ENCODE measurements at regions not wholly inside any gene's neighbourhood (a gene's known extent, or its start where the extent isn't known, plus 50 kb on each side); places are given as distances from the start of the nearest gene placed in this dataset.
A peak's percentile ranks its signal among the peaks of the same experiment; 100 is the strongest.

GRCh38 chr7:50210706-50211115 is 93.8 kb upstream of the IKZF1 start:
- DNase-seq (peak; percentile 44), ATAC-seq (peak; percentile 3)
- H3K27ac Mint-ChIP-seq: peak overlapping the region; percentile 94

GRCh38 chr7:50209461-50210135 is 94.9 kb upstream of the IKZF1 start:
- ChIA-PET CTCF (interaction anchor here (1.3 to 8.0 kb wide), 5 partner anchors 20 to 157 kb away, joined by 4 to 93 read pairs (median 5); no protein-coding TSS in a partner anchor), POLR2A (interaction anchor here (0.7 to 1.1 kb wide), 4 partner anchors 57 to 151 kb away, joined by 3 to 6 read pairs (median 3); no protein-coding TSS in a partner anchor)
- ATAC-seq (peak; percentile 50), DNase-seq (peak; percentile 69)
- no peaks in the 10 kb centered on the region for H3K27me3 Mint-ChIP-seq
- no peaks in the 10 kb centered on the region for H3K9me3 Mint-ChIP-seq (ENCODE audit: low read depth)
- peak overlapping the region; percentile 7 for H3K4me3 Mint-ChIP-seq
- H3K4me1 Mint-ChIP-seq: peaks cover 97% of the 10 kb centered on the region
- intact Hi-C loops (cut with DNase I, micrococcal nuclease): loop anchor here (1.0 to 5.0 kb wide), 7 partner anchors 17 to 453 kb away; no protein-coding TSS in a partner anchor
- peak overlapping the region; percentile 94 for H3K27ac Mint-ChIP-seq
- H3K36me3 Mint-ChIP-seq (ENCODE audit: low read depth): peaks cover 6% of the 10 kb centered on the region

More at GRCh38 chr7:50210706-50211115, 93.8 kb upstream of the IKZF1 start:
- ChIA-PET CTCF (interaction anchor here (0.9 to 1.4 kb wide), 5 partner anchors 20 to 102 kb away, joined by 3 to 5 read pairs (median 4); no protein-coding TSS in a partner anchor), POLR2A (interaction anchor here (0.7 to 1.2 kb wide), 4 partner anchors 17 to 156 kb away, joined by 3 to 4 read pairs (median 4); no protein-coding TSS in a partner anchor)
- Mint-ChIP-seq H3K4me3 (peak overlapping the region; percentile 34), H3K27me3 (no peaks in the 10 kb centered on the region), H3K36me3 (ENCODE audit: low read depth) (peaks cover 6% of the 10 kb centered on the region), H3K4me1 (peaks cover 97% of the 10 kb centered on the region), H3K9me3 (ENCODE audit: low read depth) (no peaks in the 10 kb centered on the region)
- intact Hi-C loops (cut with DNase I, micrococcal nuclease): loop anchor here (1.0 to 2.0 kb wide), 4 partner anchors 16 to 107 kb away; no protein-coding TSS in a partner anchor

- POLR2A ChIA-PET: interaction anchor here (2.7 kb wide), 1 partner anchor 100 kb away, joined by 14 read pairs; no protein-coding TSS in a partner anchor
- DNase-seq: peak; percentile 66
- ATAC-seq: no peak
- H3K4me3 Mint-ChIP-seq: peak overlapping the region; percentile 21
- peaks cover 6% of the 10 kb centered on the region for H3K36me3 Mint-ChIP-seq (ENCODE audit: low read depth)
- CTCF ChIA-PET: interaction anchor here (0.9 to 8.0 kb wide), 4 partner anchors 22 to 208 kb away, joined by 3 to 93 read pairs (median 5); no protein-coding TSS in a partner anchor
- H3K9me3 Mint-ChIP-seq (ENCODE audit: low read depth): no peaks in the 10 kb centered on the region
- intact Hi-C loops (cut with DNase I, micrococcal nuclease): loop anchor here (5.0 kb wide), 2 partner anchors 144 to 454 kb away; no protein-coding TSS in a partner anchor
- peaks cover 98% of the 10 kb centered on the region for H3K4me1 Mint-ChIP-seq
- peak overlapping the region; percentile 89 for H3K27ac Mint-ChIP-seq
- no peaks in the 10 kb centered on the region for H3K27me3 Mint-ChIP-seq
Observed at GRCh38 chr7:50208378-50208982, 96.0 kb upstream of the IKZF1 start.

GRCh38 chr7:50207686-50208255 is 96.7 kb upstream of the IKZF1 start:
- ATAC-seq: no peak
- Mint-ChIP-seq H3K27ac (peak overlapping the region; percentile 89), H3K27me3 (no peaks in the 10 kb centered on the region), H3K36me3 (ENCODE audit: low read depth) (peaks cover 6% of the 10 kb centered on the region), H3K4me1 (peaks cover 98% of the 10 kb centered on the region), H3K9me3 (ENCODE audit: low read depth) (no peaks in the 10 kb centered on the region), H3K4me3 (no peak overlapping the region)
- ChIA-PET CTCF (interaction anchor here (0.6 to 8.0 kb wide), 16 partner anchors 23 to 208 kb away, joined by 3 to 126 read pairs (median 6); partner anchors contain the start of gene IKZF1), POLR2A (interaction anchor here (0.6 to 2.7 kb wide), 4 partner anchors 101 to 160 kb away, joined by 3 to 14 read pairs (median 5); no protein-coding TSS in a partner anchor)
- intact Hi-C loops (cut with DNase I, micrococcal nuclease): loop anchor here (2.0 to 5.0 kb wide), 3 partner anchors 145 to 455 kb away; no protein-coding TSS in a partner anchor
- DNase-seq: no peak

- POLR2A ChIA-PET: interaction anchor here (0.6 to 2.7 kb wide), 12 partner anchors 98 to 161 kb away, joined by 3 to 14 read pairs (median 4); partner anchors contain the start of gene IKZF1
- Mint-ChIP-seq H3K27ac (peak overlapping the region; percentile 89), H3K36me3 (ENCODE audit: low read depth) (peaks cover 6% of the 10 kb centered on the region), H3K4me3 (peak overlapping the region; percentile 52), H3K9me3 (ENCODE audit: low read depth) (no peaks in the 10 kb centered on the region), H3K27me3 (no peaks in the 10 kb centered on the region), H3K4me1 (peaks cover 97% of the 10 kb centered on the region)
- DNase-seq: no peak
- ATAC-seq: no peak
- CTCF ChIA-PET: interaction anchor here (0.6 to 8.0 kb wide), 23 partner anchors 23 to 210 kb away, joined by 3 to 126 read pairs (median 6); partner anchors contain the start of gene IKZF1
- intact Hi-C loops (cut with DNase I, micrococcal nuclease): loop anchor here (2.0 to 5.0 kb wide), 3 partner anchors 145 to 455 kb away; no protein-coding TSS in a partner anchor
Observed at GRCh38 chr7:50207251-50207564, 97.3 kb upstream of the IKZF1 start.

- peaks cover 97% of the 10 kb centered on the region for H3K4me1 Mint-ChIP-seq
- H3K9me3 Mint-ChIP-seq (ENCODE audit: low read depth): no peaks in the 10 kb centered on the region
- ChIA-PET POLR2A (interaction anchor here (0.7 to 2.7 kb wide), 15 partner anchors 60 to 161 kb away, joined by 3 to 14 read pairs (median 4); partner anchors contain the start of gene IKZF1), CTCF (interaction anchor here (0.6 to 8.0 kb wide), 39 partner anchors 9 to 214 kb away, joined by 3 to 126 read pairs (median 5); partner anchors contain the start of gene IKZF1)
- intact Hi-C loops (cut with DNase I, micrococcal nuclease): loop anchor here (1.0 to 5.0 kb wide), 10 partner anchors 59 to 456 kb away; partner anchors contain the start of gene IKZF1 (in 1 of the 2)
- peaks cover 6% of the 10 kb centered on the region for H3K36me3 Mint-ChIP-seq (ENCODE audit: low read depth)
- H3K4me3 Mint-ChIP-seq: peak overlapping the region; percentile 52
- peak overlapping the region; percentile 89 for H3K27ac Mint-ChIP-seq
- no peaks in the 10 kb centered on the region for H3K27me3 Mint-ChIP-seq
- peak; percentile 67 for ATAC-seq
- DNase-seq: peak; percentile 86
Observed at GRCh38 chr7:50206453-50207250, 97.9 kb upstream of the IKZF1 start.

GRCh38 chr7:50205011-50205410 is 99.5 kb upstream of the IKZF1 start:
- no peak for ATAC-seq

GRCh38 chr7:50204581-50204980 is 99.9 kb upstream of the IKZF1 start:
- H3K36me3 Mint-ChIP-seq (ENCODE audit: low read depth): peaks cover 6% of the 10 kb centered on the region
- CTCF ChIA-PET: interaction anchor here (0.9 to 8.0 kb wide), 27 partner anchors 13 to 212 kb away, joined by 3 to 126 read pairs (median 7); partner anchors contain the start of gene IKZF1
- no peaks in the 10 kb centered on the region for H3K27me3 Mint-ChIP-seq
- POLR2A ChIA-PET: interaction anchor here (1.8 kb wide), 1 partner anchor 63 kb away, joined by 4 read pairs; no protein-coding TSS in a partner anchor
- intact Hi-C loops (cut with DNase I, micrococcal nuclease): no loop called here
- H3K9me3 Mint-ChIP-seq (ENCODE audit: low read depth): no peaks in the 10 kb centered on the region
- H3K27ac Mint-ChIP-seq: peak overlapping the region; percentile 85
- peak overlapping the region; percentile 21 for H3K4me3 Mint-ChIP-seq
- peaks cover 83% of the 10 kb centered on the region for H3K4me1 Mint-ChIP-seq
- ATAC-seq (no peak), DNase-seq (no peak)

More at GRCh38 chr7:50205011-50205410, 99.5 kb upstream of the IKZF1 start:
- ChIA-PET CTCF (interaction anchor here (0.6 to 8.0 kb wide), 46 partner anchors 12 to 923 kb away, joined by 3 to 126 read pairs (median 5); partner anchors contain the start of gene IKZF1), POLR2A (interaction anchor here (0.6 to 2.7 kb wide), 10 partner anchors 62 to 156 kb away, joined by 3 to 14 read pairs (median 4); partner anchors contain the start of gene IKZF1)
- no peaks in the 10 kb centered on the region for H3K27me3 Mint-ChIP-seq
- no peak overlapping the region for H3K27ac Mint-ChIP-seq
- peaks cover 83% of the 10 kb centered on the region for H3K4me1 Mint-ChIP-seq
- H3K9me3 Mint-ChIP-seq (ENCODE audit: low read depth): no peaks in the 10 kb centered on the region
- DNase-seq: no peak
- intact Hi-C loops (cut with DNase I, micrococcal nuclease): loop anchor here (1.0 to 5.0 kb wide), 6 partner anchors 63 to 457 kb away; no protein-coding TSS in a partner anchor
- H3K36me3 Mint-ChIP-seq (ENCODE audit: low read depth): peaks cover 6% of the 10 kb centered on the region
- peak overlapping the region; percentile 19 for H3K4me3 Mint-ChIP-seq

GRCh38 chr7:50203521-50203920 is 101.0 kb upstream of the IKZF1 start:
- ChIA-PET POLR2A (interaction anchor here (0.5 to 1.8 kb wide), 2 partner anchors 64 to 163 kb away, joined by 3 to 4 read pairs; no protein-coding TSS in a partner anchor), CTCF (interaction anchor here (0.6 to 8.0 kb wide), 13 partner anchors 16 to 264 kb away, joined by 3 to 126 read pairs (median 4); partner anchors contain the start of gene IKZF1)
- no peaks in the 10 kb centered on the region for H3K9me3 Mint-ChIP-seq (ENCODE audit: low read depth)
- ATAC-seq (no peak), DNase-seq (no peak)
- intact Hi-C loops (cut with DNase I, micrococcal nuclease): no loop called here
- peaks cover 84% of the 10 kb centered on the region for H3K4me1 Mint-ChIP-seq
- peaks cover 6% of the 10 kb centered on the region for H3K36me3 Mint-ChIP-seq (ENCODE audit: low read depth)
- H3K27ac Mint-ChIP-seq: peak overlapping the region; percentile 57
- no peaks in the 10 kb centered on the region for H3K27me3 Mint-ChIP-seq
- no peak overlapping the region for H3K4me3 Mint-ChIP-seq

Data from activated CD4-positive, alpha-beta T cell treated with anti-CD3 and anti-CD28 coated beads for 36 hours (primary cell).